NCI-H2107 treated with DMSO at 0.1 percent for 48 hours (cell line): ENCODE measurements at regions not wholly inside any gene's neighbourhood (a gene's known extent, or its start where the extent isn't known, plus 50 kb on each side); places are given as distances from the start of the nearest gene placed in this dataset.
"Not testable (repeated sequence)": the region's sequence is repeated elsewhere in the genome, so short reads cannot be mapped to it uniquely, and the experiment has no call there.

Experiments used
- DNase-seq: peaks from one replicate; lab custom pipeline; 2025; ENCODE audit not compliant: unreplicated experiment; lab: John Stamatoyannopoulos, UW

GRCh38 chr3:95711789-95712188, 1102.6 kb upstream of the EPHA6 start:
- no peak for DNase-seq

- DNase-seq: no peak
Measured at GRCh38 chr3:95715128-95715527, 1099.3 kb upstream of the EPHA6 start.

GRCh38 chr3:95717048-95717447, 1097.3 kb upstream of the EPHA6 start:
- no peak for DNase-seq

GRCh38 chr3:95718168-95718567, 1096.2 kb upstream of the EPHA6 start:
- DNase-seq: no peak

GRCh38 chr3:95719481-95719880, 1094.9 kb upstream of the EPHA6 start:
- no peak for DNase-seq

GRCh38 chr3:95721938-95722337, 1092.5 kb upstream of the EPHA6 start:
- no peak for DNase-seq

GRCh38 chr3:95725770-95726169, 1088.6 kb upstream of the EPHA6 start:
- DNase-seq: no peak

GRCh38 chr3:95731753-95732152, 1082.6 kb upstream of the EPHA6 start:
- DNase-seq: no peak

GRCh38 chr3:95733336-95733735, 1081.1 kb upstream of the EPHA6 start:
- DNase-seq: no peak

- no peak for DNase-seq
Measured at GRCh38 chr3:95738045-95738444, 1076.3 kb upstream of the EPHA6 start.

- DNase-seq: not testable (repeated sequence)
Measured at GRCh38 chr3:95744896-95745295, 1069.5 kb upstream of the EPHA6 start.

- DNase-seq: no peak
Measured at GRCh38 chr3:95750097-95750496, 1064.3 kb upstream of the EPHA6 start.

- DNase-seq: no peak
Measured at GRCh38 chr3:95751509-95751908, 1062.9 kb upstream of the EPHA6 start.

- DNase-seq: no peak
Measured at GRCh38 chr3:95752199-95752598, 1062.2 kb upstream of the EPHA6 start.

GRCh38 chr3:95758707-95759106, 1055.7 kb upstream of the EPHA6 start:
- no peak for DNase-seq

- DNase-seq: no peak
Measured at GRCh38 chr3:95759614-95760301, 1054.6 kb upstream of the EPHA6 start.

GRCh38 chr3:95775486-95776094, 1038.8 kb upstream of the EPHA6 start:
- no peak for DNase-seq

- no peak for DNase-seq
Measured at GRCh38 chr3:95781598-95781997, 1032.8 kb upstream of the EPHA6 start.

- no peak for DNase-seq
Measured at GRCh38 chr3:95789111-95789510, 1025.3 kb upstream of the EPHA6 start.

- no peak for DNase-seq
Measured at GRCh38 chr3:95797081-95797480, 1017.3 kb upstream of the EPHA6 start.

- DNase-seq: no peak
Measured at GRCh38 chr3:95798628-95799027, 1015.8 kb upstream of the EPHA6 start.

- no peak for DNase-seq
Measured at GRCh38 chr3:95810462-95810861, 1003.9 kb upstream of the EPHA6 start.

GRCh38 chr3:95813244-95813643, 1001.1 kb upstream of the EPHA6 start:
- DNase-seq: no peak
